H9 (cell line): ENCODE measurements at regions not wholly inside any gene's neighbourhood (a gene's known extent, or its start where the extent isn't known, plus 50 kb on each side); places are given as distances from the start of the nearest gene placed in this dataset.
"Not testable (repeated sequence)": the region's sequence is repeated elsewhere in the genome, so short reads cannot be mapped to it uniquely, and the experiment has no call there.

ENCODE experiments used
- DNase-seq: peaks from one replicate; pipeline ENCODE4 v3.0.0-alpha.2; 2017
- H2AFZ ChIP-seq: one replicate; pipeline ENCODE4 v1.6.1; 2013; ENCODE audit warnings: mild to moderate bottlenecking, low read length, control low read depth, moderate library complexity
- H2AK5ac ChIP-seq: 2 replicates; pipeline ENCODE4 v1.6.1; 2013; ENCODE audit warnings: low read length, control low read depth, mixed read lengths; ENCODE audit not compliant: insufficient read length
- H2BK120ac ChIP-seq: one replicate; pipeline ENCODE4 v1.6.1; 2013; ENCODE audit warnings: low read depth, mild to moderate bottlenecking, low read length, control low read depth, inconsistent platforms; ENCODE audit not compliant: poor library complexity, severe bottlenecking
- H2BK12ac ChIP-seq: 2 replicates; pipeline ENCODE4 v1.6.1; 2013; ENCODE audit warnings: low read length, control low read depth, mixed read lengths, low read depth; ENCODE audit not compliant: insufficient read length
- H2BK15ac ChIP-seq: 2 replicates; pipeline ENCODE4 v1.6.1; 2013; ENCODE audit warnings: low read depth, low read length, control low read depth
- H2BK20ac ChIP-seq: one replicate; pipeline ENCODE4 v1.6.1; 2013; ENCODE audit warnings: low read depth, mild to moderate bottlenecking, low read length, control low read depth, inconsistent platforms; ENCODE audit not compliant: poor library complexity, severe bottlenecking
- H2BK5ac ChIP-seq: 2 replicates; pipeline ENCODE4 v1.6.1; 2013; ENCODE audit warnings: low read length, control low read depth, mixed read lengths; ENCODE audit not compliant: insufficient read length
- H3K14ac ChIP-seq: 2 replicates; pipeline ENCODE4 v1.6.1; 2013; ENCODE audit warnings: low read length, control low read depth; ENCODE audit not compliant: insufficient read depth
- H3K18ac ChIP-seq: 2 replicates; pipeline ENCODE4 v1.6.1; 2013; ENCODE audit warnings: low read depth, mild to moderate bottlenecking, mixed read lengths, low read length, control low read depth; ENCODE audit not compliant: insufficient read length
- H3K23ac ChIP-seq: 2 replicates; pipeline ENCODE4 v1.6.1; 2013; ENCODE audit warnings: low read length, control low read depth, mixed read lengths, low read depth; ENCODE audit not compliant: insufficient read length
- H3K23me2 ChIP-seq: 2 replicates; pipeline ENCODE4 v1.6.1; 2013; ENCODE audit warnings: low read depth, mild to moderate bottlenecking, mixed read lengths, low read length, control low read depth; ENCODE audit not compliant: insufficient read length, poor library complexity, severe bottlenecking
- H3K27ac ChIP-seq: 2 replicates; pipeline ENCODE4 v1.5.1; 2013; ENCODE audit warnings: low read length, control low read depth, mixed read lengths, low read depth; ENCODE audit not compliant: insufficient read length
- H3K27me3 ChIP-seq: 2 replicates; pipeline ENCODE4 v1.6.1; 2013; ENCODE audit warnings: low read length, control low read depth, inconsistent platforms; ENCODE audit not compliant: insufficient read depth
- H3K4ac ChIP-seq: 2 replicates; pipeline ENCODE4 v1.6.1; 2013; ENCODE audit warnings: low read depth, mild to moderate bottlenecking, control low read depth, inconsistent platforms, low read length, moderate library complexity
- H3K4me1 ChIP-seq: 2 replicates; pipeline ENCODE4 v1.6.1; 2013; ENCODE audit warnings: low read length, control low read depth, inconsistent platforms; ENCODE audit not compliant: insufficient read depth
- H3K4me2 ChIP-seq: 2 replicates; pipeline ENCODE4 v1.6.1; 2013; ENCODE audit warnings: low read length, control low read depth, mixed read lengths; ENCODE audit not compliant: insufficient read length, insufficient read depth
- H3K56ac ChIP-seq: 2 replicates; pipeline ENCODE4 v1.6.1; 2013; ENCODE audit warnings: low read depth, mild to moderate bottlenecking, mixed read lengths, low read length, control low read depth; ENCODE audit not compliant: insufficient read length
- H3K79me1 ChIP-seq: 2 replicates; pipeline ENCODE4 v1.6.1; 2013; ENCODE audit warnings: low read depth, mild to moderate bottlenecking, moderate library complexity, low read length, control low read depth, inconsistent platforms; ENCODE audit not compliant: insufficient read depth, poor library complexity, severe bottlenecking
- H3K79me2 ChIP-seq: 2 replicates; pipeline ENCODE4 v1.6.1; 2013; ENCODE audit warnings: low read length, control low read depth, inconsistent platforms; ENCODE audit not compliant: insufficient read depth
- H3K9ac ChIP-seq: 2 replicates; pipeline ENCODE4 v1.6.1; 2013; ENCODE audit warnings: low read length, control low read depth, mixed read lengths; ENCODE audit not compliant: insufficient read length; ENCODE audit errors: extremely low read depth
- H3K9me3 ChIP-seq: one replicate; pipeline ENCODE4 v1.6.1; 2013; ENCODE audit warnings: low read depth, low read length, inconsistent platforms; ENCODE audit not compliant: control insufficient read depth
- H3T11ph ChIP-seq: one replicate; pipeline ENCODE4 v1.6.1; 2013; ENCODE audit warnings: mild to moderate bottlenecking, low read length, control low read depth, inconsistent platforms
- H4K20me1 ChIP-seq: one replicate; pipeline ENCODE4 v1.6.1; 2013; ENCODE audit not compliant: control insufficient read depth, insufficient read length, insufficient read depth
- H4K5ac ChIP-seq: 2 replicates; pipeline ENCODE4 v1.6.1; 2013; ENCODE audit warnings: low read depth, mild to moderate bottlenecking, mixed read lengths, low read length, control low read depth; ENCODE audit not compliant: insufficient read length
- H4K8ac ChIP-seq: replicated peaks from 2 replicates; pipeline ENCODE4 v1.6.1; 2013; ENCODE audit warnings: low read length, control low read depth, mixed read lengths, low read depth; ENCODE audit not compliant: insufficient read length
- H4K91ac ChIP-seq: 2 replicates; pipeline ENCODE4 v1.6.1; 2013; ENCODE audit warnings: low read depth, mild to moderate bottlenecking, moderate library complexity, mixed read lengths, low read length, control low read depth; ENCODE audit not compliant: insufficient read length
- H3K27ac Mint-ChIP-seq, 3 experiments: 2 replicates in 2 of 3; 3 replicates in 1 of 3; pipeline ENCODE4 v1.8.0; 2020 to 2021; ENCODE audit warnings: mixed read lengths in 3 of 3, mild to moderate bottlenecking in 1 of 3, moderate library complexity in 1 of 3
- H3K27me3 Mint-ChIP-seq: 2 replicates; pipeline ENCODE4 v1.8.0; 2021; ENCODE audit warnings: low read depth, mild to moderate bottlenecking, moderate library complexity, mixed read lengths
- H3K36me3 Mint-ChIP-seq, 3 experiments: 2 replicates in 2 of 3; 3 replicates in 1 of 3; pipeline ENCODE4 v1.8.0; 2020 to 2021; ENCODE audit warnings: low read depth in 3 of 3, mixed read lengths in 3 of 3; ENCODE audit not compliant: insufficient read depth in 1 of 3
- H3K4me1 Mint-ChIP-seq, 2 experiments: 2 replicates each; pipeline ENCODE4 v1.8.0; 2020; ENCODE audit warnings: mixed read lengths in 2 of 2
- H3K4me3 Mint-ChIP-seq, 2 experiments: 2 replicates in 1 of 2; 3 replicates in 1 of 2; pipeline ENCODE4 v1.8.0; 2020 to 2021; ENCODE audit warnings: mild to moderate bottlenecking in 2 of 2, mixed read lengths in 2 of 2, moderate library complexity in 1 of 2
- H3K9me3 Mint-ChIP-seq, 2 experiments: 2 replicates in 1 of 2; 3 replicates in 1 of 2; pipeline ENCODE4 v1.8.0; 2020; ENCODE audit warnings: mild to moderate bottlenecking in 2 of 2, mixed read lengths in 2 of 2, moderate library complexity in 1 of 2
- WGBS: extraction: QIAGEN DNeasy Blood & Tissue Kit; methylation state at CpG from one replicate; pipeline ENCODE4 v1.1.7; 2013; ENCODE audit warnings: missing lambda C conversion rate, low lambda C conversion rate, mixed read lengths; ENCODE audit not compliant: insufficient read length; ENCODE audit errors: extremely low coverage; 5-methylcytosine and 5-hydroxymethylcytosine counted together
- TF ChIP-seq, protein P1 (sequence below): fragments of 200-600 bp; sonication (generic); conservative IDR thresholded peaks from 3 replicates; pipeline ENCODE4 v1.8.0; 2021; ENCODE audit warnings: antibody characterized with exemption, mild to moderate bottlenecking

- H4K20me1 ChIP-seq = no peaks in the 10 kb centered on the region
- no peak overlapping the region for H2BK120ac ChIP-seq
- no peak overlapping the region for H3K4me2 ChIP-seq
- WGBS = no CpG with 5 or more reads among the region's 4 CpGs
- no peak overlapping the region for H3K56ac ChIP-seq
- H4K5ac ChIP-seq = no peak overlapping the region
- no peak overlapping the region for H3K4ac ChIP-seq
- H3K79me2 ChIP-seq = no peaks in the 10 kb centered on the region
- no peak for DNase-seq
- H3K4me3 Mint-ChIP-seq = no peak overlapping the region
- H3K14ac ChIP-seq = no peak overlapping the region
- no peak overlapping the region for H4K91ac ChIP-seq
- no peak overlapping the region for H3K18ac ChIP-seq
- no peak overlapping the region for H3K23ac ChIP-seq
- H3K9me3 Mint-ChIP-seq = no peaks in the 10 kb centered on the region
- no peak overlapping the region for H2BK20ac ChIP-seq
- no peak overlapping the region for H3K27ac ChIP-seq
- no peak overlapping the region; a peak in 1 of 7 replicates for H3K27ac Mint-ChIP-seq
- H3K4me1 Mint-ChIP-seq = peaks cover 4% of the 10 kb centered on the region in 2 experiments
- H3K4me1 ChIP-seq = no peaks in the 10 kb centered on the region
- H3K27me3 Mint-ChIP-seq = no peaks in the 10 kb centered on the region
- no peak overlapping the region for H2AFZ ChIP-seq
- TF ChIP-seq, protein P1, sequence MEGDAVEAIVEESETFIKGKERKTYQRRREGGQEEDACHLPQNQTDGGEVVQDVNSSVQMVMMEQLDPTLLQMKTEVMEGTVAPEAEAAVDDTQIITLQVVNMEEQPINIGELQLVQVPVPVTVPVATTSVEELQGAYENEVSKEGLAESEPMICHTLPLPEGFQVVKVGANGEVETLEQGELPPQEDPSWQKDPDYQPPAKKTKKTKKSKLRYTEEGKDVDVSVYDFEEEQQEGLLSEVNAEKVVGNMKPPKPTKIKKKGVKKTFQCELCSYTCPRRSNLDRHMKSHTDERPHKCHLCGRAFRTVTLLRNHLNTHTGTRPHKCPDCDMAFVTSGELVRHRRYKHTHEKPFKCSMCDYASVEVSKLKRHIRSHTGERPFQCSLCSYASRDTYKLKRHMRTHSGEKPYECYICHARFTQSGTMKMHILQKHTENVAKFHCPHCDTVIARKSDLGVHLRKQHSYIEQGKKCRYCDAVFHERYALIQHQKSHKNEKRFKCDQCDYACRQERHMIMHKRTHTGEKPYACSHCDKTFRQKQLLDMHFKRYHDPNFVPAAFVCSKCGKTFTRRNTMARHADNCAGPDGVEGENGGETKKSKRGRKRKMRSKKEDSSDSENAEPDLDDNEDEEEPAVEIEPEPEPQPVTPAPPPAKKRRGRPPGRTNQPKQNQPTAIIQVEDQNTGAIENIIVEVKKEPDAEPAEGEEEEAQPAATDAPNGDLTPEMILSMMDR = no peak
- H3K9ac ChIP-seq = no peak overlapping the region
- H2BK12ac ChIP-seq = no peak overlapping the region
- H3K36me3 Mint-ChIP-seq = no peaks in the 10 kb centered on the region; a peak in 1 of 7 replicates
- H3T11ph ChIP-seq = no peak overlapping the region
- no peak overlapping the region for H2BK5ac ChIP-seq
- no peak overlapping the region for H2AK5ac ChIP-seq
- H4K8ac ChIP-seq = no peak overlapping the region
- no peaks in the 10 kb centered on the region for H3K9me3 ChIP-seq
- no peak overlapping the region for H2BK15ac ChIP-seq
- 0 out of 2 replicates have a peak, but pooled peaks cover 2% of the 10 kb centered on the region for H3K27me3 ChIP-seq
- H3K79me1 ChIP-seq = no peaks in the 10 kb centered on the region
- no peaks in the 10 kb centered on the region for H3K23me2 ChIP-seq
These were observed 346.3 kb downstream of the VRK1 start for GRCh38 chr14:97143456-97143855.

DNA sequence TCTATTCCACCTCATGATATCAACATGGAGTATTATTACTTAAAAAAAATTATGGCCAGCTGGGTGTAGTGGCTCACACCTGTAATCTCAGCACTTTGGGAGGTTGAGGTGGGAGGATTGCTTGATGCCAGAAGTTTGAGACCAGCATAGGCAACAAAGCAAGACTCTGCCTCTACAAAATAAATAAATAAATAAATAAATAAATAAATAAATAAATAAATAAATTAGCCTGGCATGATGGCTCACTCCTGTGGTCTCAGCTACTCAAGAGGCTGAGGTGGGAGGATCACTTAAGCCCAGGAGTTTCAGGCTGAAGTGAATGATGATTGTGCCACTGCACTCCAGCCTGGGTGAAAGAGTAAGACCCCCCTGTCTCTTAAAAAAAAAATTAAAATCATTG lies 350.8 kb downstream of the VRK1 start:
- not testable (repeated sequence) for H3K27ac Mint-ChIP-seq, H3T11ph ChIP-seq, H4K8ac ChIP-seq, H3K14ac ChIP-seq, H3K9me3 Mint-ChIP-seq, H3K4me1 ChIP-seq, H3K23ac ChIP-seq, H3K4me2 ChIP-seq, H3K36me3 Mint-ChIP-seq, H2AK5ac ChIP-seq, H2BK20ac ChIP-seq, H2BK120ac ChIP-seq, H3K4ac ChIP-seq, H2BK5ac ChIP-seq, H3K27ac ChIP-seq, H2BK15ac ChIP-seq, H4K20me1 ChIP-seq, H4K5ac ChIP-seq, H3K27me3 Mint-ChIP-seq, H3K56ac ChIP-seq, H4K91ac ChIP-seq, H3K9ac ChIP-seq, H2BK12ac ChIP-seq, DNase-seq, H3K18ac ChIP-seq, H3K79me1 ChIP-seq, H3K27me3 ChIP-seq, H3K23me2 ChIP-seq, H2AFZ ChIP-seq, H3K79me2 ChIP-seq, H3K4me3 Mint-ChIP-seq, H3K9me3 ChIP-seq
- peaks cover 15 to 20% of the 10 kb centered on the region in 2 experiments for H3K4me1 Mint-ChIP-seq
